ENCODE measurements at regions not wholly inside any gene's neighbourhood (a gene's known extent, or its start where the extent isn't known, plus 50 kb on each side); places are given as distances from the start of the nearest gene placed in this dataset.
"Not testable (repeated sequence)": the region's sequence is repeated elsewhere in the genome, so short reads cannot be mapped to it uniquely, and the experiment has no call there.

DNA sequence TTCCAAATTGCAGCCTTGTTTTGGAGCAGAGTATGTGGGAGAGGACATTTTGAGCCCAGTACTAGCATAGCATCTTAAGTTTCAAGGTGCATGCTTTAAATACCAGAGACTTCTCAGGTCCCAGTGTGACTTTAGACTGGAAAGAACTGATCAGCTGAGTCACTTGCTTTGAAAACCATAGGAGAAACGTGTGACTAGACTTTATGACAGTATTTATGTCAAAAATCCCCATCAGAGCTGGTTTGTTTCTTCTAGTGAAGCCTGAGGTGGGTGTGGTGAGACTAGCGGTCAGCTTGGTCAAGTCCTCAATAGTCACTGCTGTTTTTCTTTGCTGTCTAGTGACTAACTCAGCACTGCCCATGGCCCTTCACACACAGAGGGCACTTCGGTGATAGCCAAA lies 724.2 kb downstream of the GATA3 start:
- DNase-seq (ENCODE audit: low read depth), result no peak

GRCh38 chr10:8787649-8788048 lies 733.2 kb downstream of the GATA3 start:
- DNase-seq (ENCODE audit: low read depth), result no peak

DNA sequence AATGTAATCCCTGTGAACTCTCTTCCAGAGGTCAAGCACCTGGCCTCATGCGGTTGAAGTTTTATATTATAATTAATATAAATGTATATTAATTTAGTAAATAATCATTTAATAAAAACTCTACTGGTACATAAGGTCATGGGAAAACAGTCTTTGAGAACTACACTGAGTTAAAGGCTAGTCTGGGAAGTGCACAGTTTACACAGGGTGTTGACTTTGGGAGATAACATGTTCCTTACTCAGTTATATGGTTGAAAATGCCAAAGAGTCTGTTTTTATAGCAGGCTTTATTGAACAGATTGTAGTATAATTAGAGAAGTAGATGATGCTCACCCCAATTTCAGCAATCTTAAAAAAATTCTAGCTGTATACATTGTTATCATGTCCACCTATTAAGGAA lies 735.9 kb downstream of the GATA3 start:
- no peak for DNase-seq (ENCODE audit: low read depth)

- no peak for DNase-seq (ENCODE audit: low read depth)
These were observed 740.4 kb downstream of the GATA3 start for GRCh38 chr10:8794860-8795259.

DNA sequence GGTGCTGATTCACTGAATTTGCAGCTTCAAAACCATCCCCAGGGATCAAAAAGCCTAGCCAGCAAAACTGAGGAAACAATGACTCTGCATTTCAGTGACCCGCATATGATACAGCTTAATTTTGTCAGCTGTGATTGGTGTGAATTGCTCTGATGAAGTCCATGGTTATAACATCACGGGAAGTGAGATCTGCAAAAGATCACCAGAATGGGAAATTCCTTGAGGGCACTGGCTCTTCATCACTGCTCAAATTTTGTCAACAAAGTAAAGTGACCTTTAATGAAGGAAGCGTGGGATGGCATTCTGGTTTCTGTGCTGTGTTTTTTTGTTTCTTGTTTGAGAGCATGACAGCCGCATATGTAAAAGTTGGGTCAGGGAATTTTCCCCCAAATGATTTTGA lies 745.9 kb downstream of the GATA3 start:
- DNase-seq (ENCODE audit: low read depth), result no peak

- no peak for DNase-seq (ENCODE audit: low read depth)
These were observed 749.5 kb downstream of the GATA3 start for GRCh38 chr10:8803992-8804391.

GRCh38 chr10:8810677-8811076 lies 756.2 kb downstream of the GATA3 start:
- DNase-seq (ENCODE audit: low read depth), result no peak

- no peak for DNase-seq (ENCODE audit: low read depth)
These were observed 756.7 kb downstream of the GATA3 start for GRCh38 chr10:8811201-8811600.

DNA sequence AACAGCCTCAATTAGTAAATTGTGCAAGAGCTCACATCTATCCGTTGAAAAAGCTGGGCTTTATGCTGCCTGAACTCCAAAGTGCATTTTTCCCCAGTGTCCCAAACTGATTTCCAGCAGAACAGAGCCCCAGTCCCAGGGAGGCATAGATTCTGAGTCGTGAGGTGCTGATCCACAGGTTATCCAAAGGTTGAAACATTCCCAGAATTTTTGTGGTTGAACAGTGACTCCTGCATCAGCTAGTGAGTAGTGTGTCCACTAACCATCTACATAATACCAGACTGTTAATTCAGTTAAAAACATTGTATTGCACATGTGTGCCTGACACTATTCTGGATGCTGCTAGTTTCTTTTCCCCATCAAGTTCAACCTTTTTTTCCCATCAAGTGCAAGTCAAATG lies 761.5 kb downstream of the GATA3 start:
- no peak for DNase-seq (ENCODE audit: low read depth)

DNA sequence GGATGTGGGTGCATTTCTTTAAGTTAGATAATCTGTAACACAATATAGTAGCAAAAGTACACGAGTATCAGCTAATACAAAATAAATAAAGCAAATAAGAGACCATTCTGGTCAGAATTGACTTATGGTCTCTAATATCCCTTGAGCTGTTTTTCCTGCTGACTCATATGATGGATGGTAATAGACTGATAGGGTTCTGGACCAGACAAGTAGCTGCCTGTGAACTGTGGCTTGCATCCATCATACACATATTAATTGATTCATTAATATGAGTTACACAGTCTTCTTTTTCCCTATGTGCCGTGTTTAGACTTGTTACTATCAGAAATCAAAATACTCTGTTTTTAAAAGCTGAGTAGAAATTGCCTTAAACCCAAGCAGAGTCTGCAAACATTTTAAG lies 762.8 kb downstream of the GATA3 start:
- no peak for DNase-seq (ENCODE audit: low read depth)

DNA sequence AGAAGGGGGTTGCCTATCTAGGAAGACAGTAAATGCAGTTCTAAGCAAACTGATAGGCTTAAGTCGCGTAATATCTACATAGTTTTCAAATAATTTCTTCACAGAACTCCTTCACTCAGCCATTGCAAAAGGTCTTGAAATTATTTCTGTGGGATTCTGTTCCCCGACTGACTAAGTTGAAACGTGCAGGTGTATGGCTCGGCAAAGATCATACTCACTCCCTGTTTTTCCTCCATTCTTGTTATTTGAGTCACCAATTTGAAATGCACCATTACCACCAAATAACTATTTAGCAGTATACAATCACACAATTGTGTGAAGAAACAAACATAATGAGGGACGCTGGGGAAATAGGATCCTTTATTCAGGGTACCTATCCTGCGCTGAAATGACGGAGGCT lies 771.1 kb downstream of the GATA3 start:
- DNase-seq (ENCODE audit: low read depth), result no peak

GRCh38 chr10:8829592-8829991 lies 775.1 kb downstream of the GATA3 start:
- no peak for DNase-seq (ENCODE audit: low read depth)

GRCh38 chr10:8830048-8830447 lies 775.6 kb downstream of the GATA3 start:
- no peak for DNase-seq (ENCODE audit: low read depth)

- no peak for DNase-seq (ENCODE audit: low read depth)
These were observed 776.4 kb downstream of the GATA3 start for GRCh38 chr10:8830876-8831275.

GRCh38 chr10:8835453-8836167 lies 781.1 kb downstream of the GATA3 start:
- DNase-seq (ENCODE audit: low read depth), result no peak

DNA sequence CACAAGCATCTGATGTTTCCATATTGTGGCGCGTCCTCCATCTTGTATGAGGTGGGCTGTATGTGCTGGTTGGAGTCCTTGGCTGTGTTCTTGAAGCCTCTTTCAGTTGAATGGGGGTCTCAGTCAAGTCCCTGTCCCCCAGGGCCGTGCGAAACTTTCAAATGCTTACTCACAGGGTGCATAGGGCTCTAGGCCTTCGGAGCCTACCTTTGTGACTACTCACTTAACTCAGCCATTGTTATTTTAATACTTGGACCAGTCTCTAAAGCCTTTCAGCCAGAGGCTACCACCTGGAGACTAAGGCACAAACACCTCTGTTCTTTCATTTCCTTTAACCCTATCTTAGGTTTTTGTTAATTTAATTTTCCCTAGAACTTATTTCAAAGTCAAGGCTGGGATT lies 785.9 kb downstream of the GATA3 start:
- no peak for DNase-seq (ENCODE audit: low read depth)

DNA sequence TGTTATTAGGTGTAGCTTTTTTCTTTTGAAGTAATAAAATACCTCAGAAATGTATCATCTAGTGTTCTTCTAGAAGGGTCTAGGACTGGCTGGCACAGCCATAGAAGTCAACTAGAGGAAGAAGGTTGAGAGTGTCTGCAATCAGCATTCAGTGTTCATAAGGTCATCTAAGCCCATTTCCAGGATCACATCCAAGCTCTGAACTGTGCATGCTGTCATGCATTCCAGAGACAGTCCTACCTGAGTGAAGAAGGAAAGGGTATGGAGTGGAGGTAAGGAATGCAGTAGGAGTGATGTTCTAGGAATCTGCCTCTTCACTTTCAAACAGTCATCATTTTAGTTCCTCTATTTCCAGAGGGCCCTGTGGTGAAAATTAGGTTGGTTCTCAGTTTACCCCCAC lies 789.7 kb downstream of the GATA3 start:
- no peak for DNase-seq (ENCODE audit: low read depth)

GRCh38 chr10:8852546-8852945 lies 798.1 kb downstream of the GATA3 start:
- no peak for DNase-seq (ENCODE audit: low read depth)

GRCh38 chr10:8853048-8853447 lies 798.6 kb downstream of the GATA3 start:
- no peak for DNase-seq (ENCODE audit: low read depth)

DNA sequence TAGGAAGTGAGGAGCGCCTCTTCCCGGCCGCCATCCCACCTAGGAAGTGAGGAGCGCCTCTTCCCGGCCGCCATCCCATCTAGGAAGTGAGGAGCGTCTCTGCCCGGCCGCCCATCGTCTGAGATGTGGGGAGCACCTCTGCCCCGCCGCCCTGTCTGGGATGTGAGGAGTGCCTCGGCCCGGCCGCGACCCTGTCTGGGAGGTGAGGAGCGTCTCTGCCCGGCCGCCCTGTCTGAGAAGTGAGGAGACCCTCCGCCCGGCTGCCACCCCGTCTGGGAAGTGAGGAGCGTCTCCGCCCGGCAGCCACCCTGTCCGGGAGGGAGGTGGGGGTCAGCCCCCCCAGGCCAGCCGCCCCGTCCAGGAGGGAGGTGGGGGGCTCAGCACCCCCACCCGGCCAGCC lies 814.4 kb downstream of the GATA3 start:
- DNase-seq (ENCODE audit: low read depth), result not testable (repeated sequence)

DNA sequence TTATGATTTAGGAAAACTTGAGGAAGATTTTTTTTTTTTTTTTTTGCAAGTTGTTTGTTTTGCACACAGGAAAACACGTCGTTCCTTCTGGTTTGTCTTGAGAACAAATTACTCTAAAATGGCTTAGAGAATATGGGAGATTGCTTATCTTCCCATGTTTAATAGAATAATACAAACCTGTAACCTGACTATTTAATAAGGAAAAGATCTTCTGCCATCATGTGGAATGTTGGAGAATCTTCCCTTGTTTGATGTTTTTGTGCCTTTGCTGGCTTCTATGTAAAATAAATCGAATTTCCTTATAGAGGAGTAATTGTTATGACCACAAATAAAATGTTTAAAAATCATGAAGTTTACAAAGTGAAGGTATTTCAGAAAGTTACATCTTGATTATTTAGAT lies 818.8 kb downstream of the GATA3 start:
- no peak for DNase-seq (ENCODE audit: low read depth)

DNA sequence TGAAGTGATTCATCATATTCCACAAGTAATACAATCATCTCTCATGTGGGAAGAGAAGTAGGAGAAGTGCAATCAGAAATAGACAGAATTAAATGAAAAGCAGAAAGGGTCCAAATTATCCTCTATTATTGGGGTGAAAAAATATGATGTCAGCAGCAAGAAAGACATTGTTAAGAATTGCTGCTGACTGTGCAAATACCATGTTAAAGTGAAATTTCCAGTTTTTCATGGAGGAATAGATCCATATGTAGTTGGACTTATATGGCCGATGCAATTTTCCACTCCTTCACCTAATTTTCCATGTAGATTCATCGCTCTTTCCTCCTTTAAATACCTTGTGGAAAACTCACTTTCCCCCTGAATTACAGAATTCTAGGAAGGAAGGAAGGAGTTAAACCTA lies 819.8 kb downstream of the GATA3 start:
- DNase-seq (ENCODE audit: low read depth), result no peak

DNA sequence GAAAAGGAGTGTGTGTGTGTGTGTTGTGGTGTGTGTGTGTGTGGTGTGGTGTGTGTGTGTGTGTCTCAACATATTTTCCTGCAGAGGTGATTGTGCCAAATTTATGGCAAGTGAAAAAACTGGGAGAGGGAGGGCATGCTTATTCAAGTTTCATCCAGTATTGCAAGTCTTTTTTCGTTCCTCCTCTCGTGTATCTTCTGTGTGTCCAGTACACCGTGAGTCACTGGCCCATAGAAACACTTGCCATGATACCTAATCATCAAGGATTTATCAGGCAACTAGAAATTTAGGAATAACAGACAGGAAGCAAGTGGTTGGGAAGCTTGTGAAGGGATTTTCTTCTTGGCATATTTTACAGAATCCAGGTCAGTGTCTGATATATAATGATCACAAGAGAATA lies 820.5 kb downstream of the GATA3 start:
- DNase-seq (ENCODE audit: low read depth), result no peak

DNA sequence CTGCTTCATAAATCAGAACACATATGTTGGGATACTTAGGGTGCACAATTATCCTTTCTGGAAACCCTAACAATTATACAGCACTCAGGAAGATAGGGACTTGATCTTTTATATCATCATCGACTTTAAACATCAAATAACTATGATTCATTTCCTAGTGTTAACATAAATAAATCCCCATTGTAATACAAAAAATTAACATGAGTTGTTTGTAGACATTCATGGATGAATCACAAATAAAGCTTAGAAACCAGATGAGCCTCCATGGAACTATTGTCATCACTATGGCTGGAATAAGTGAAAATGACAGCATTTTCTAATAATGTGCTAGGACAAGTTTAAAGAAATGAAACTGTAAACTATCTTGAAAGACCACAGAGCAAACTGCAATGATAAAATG lies 821.7 kb downstream of the GATA3 start:
- DNase-seq (ENCODE audit: low read depth), result no peak

- DNase-seq (ENCODE audit: low read depth), result no peak
These were observed 835.0 kb downstream of the GATA3 start for GRCh38 chr10:8889538-8889937.
